Endothelial cell of umbilical vein (primary cell): ENCODE measurements at regions not wholly inside any gene's neighbourhood (a gene's known extent, or its start where the extent isn't known, plus 50 kb on each side); places are given as distances from the start of the nearest gene placed in this dataset.

Experiments used
- BruUV-seq: library from RNA; stranded (reverse); fragments of 400-500 nt; replicated peaks from 2 replicates; lab custom pipeline; 2021; lab: Mats Ljungman, UMichigan
- CTCF ChIA-PET: fragments of 300-600, 350-600 bp; sonication (Branson Sonifier 250); formaldehyde crosslinking; loops from one replicate; lab custom pipeline; 2021; ENCODE audit warnings: antibody characterized with exemption, inconsistent platforms; lab: Charles Lee
- POLR2A ChIA-PET: fragments of 300-600, 350-600 bp; sonication (Branson Sonifier 250); formaldehyde crosslinking; loops from one replicate; lab custom pipeline; 2021; ENCODE audit warnings: antibody characterized with exemption, inconsistent platforms; lab: Charles Lee
- DNase-seq: peaks from one replicate; pipeline ENCODE4 v3.0.0-alpha.2; 2011; ENCODE audit warnings: low read depth, low spot score
- FAIRE-seq: peaks from 2 replicates; lab custom pipeline; 2011; peaks lifted over from hg19 to GRCh38; lab: Jason Lieb, UNC
- H2AFZ ChIP-seq: 2 replicates; pipeline ENCODE4 v1.6.0; 2012; ENCODE audit warnings: low read depth, low read length, control low read depth, inconsistent platforms
- H3K27ac ChIP-seq: 2 replicates; pipeline ENCODE4 v1.5.1; 2011; ENCODE audit warnings: low read depth, mild to moderate bottlenecking, control low read depth, low read length, moderate library complexity; ENCODE audit not compliant: insufficient read depth
- H3K27me3 ChIP-seq, 2 experiments: 2 replicates each; pipeline versions ENCODE4 v1.6.0 to v1.6.1; 2011; ENCODE audit warnings: low read length in 2 of 2, mixed read lengths in 1 of 2; ENCODE audit not compliant: control insufficient read depth in 2 of 2, insufficient read depth in 2 of 2
- H3K36me3 ChIP-seq, 2 experiments: 2 replicates in 1 of 2; 3 replicates in 1 of 2; pipeline ENCODE4 v1.5.1; 2011; ENCODE audit warnings: low read length in 2 of 2, mild to moderate bottlenecking in 1 of 2, moderate library complexity in 1 of 2; ENCODE audit not compliant: control insufficient read depth in 2 of 2, insufficient read depth in 2 of 2; ENCODE audit errors: extremely low read depth in 1 of 2
- H3K4me1 ChIP-seq: 3 replicates; pipeline ENCODE4 v1.5.1; 2011; ENCODE audit warnings: mild to moderate bottlenecking, low read length; ENCODE audit not compliant: control insufficient read depth, insufficient read depth; ENCODE audit errors: extremely low read depth
- H3K4me2 ChIP-seq: 2 replicates; pipeline ENCODE4 v1.6.1; 2011; ENCODE audit warnings: low read length, control low read depth, mixed read lengths; ENCODE audit not compliant: insufficient read depth
- H3K4me3 ChIP-seq, 3 experiments: fragments of 200-600 bp in 1 of 3; sonication (generic), shearing (Covaris generic) in 1 of 3; replicated peaks in 1 of 3; 2 replicates each; pipeline ENCODE4 v1.5.1; 2011 to 2016; ENCODE audit warnings: control low read depth in 3 of 3, low read length in 3 of 3, mild to moderate bottlenecking in 2 of 3, inconsistent platforms in 1 of 3, low read depth in 1 of 3, moderate library complexity in 1 of 3; ENCODE audit not compliant: insufficient read depth in 1 of 3
- H3K79me2 ChIP-seq: 2 replicates; pipeline ENCODE4 v1.6.0; 2012; ENCODE audit warnings: low read length, inconsistent platforms; ENCODE audit not compliant: control insufficient read depth, insufficient read depth
- H3K9ac ChIP-seq: replicated peaks from 2 replicates; pipeline ENCODE3; 2011; ENCODE audit warnings: low read length, control low read depth; ENCODE audit not compliant: insufficient read depth; ENCODE audit errors: extremely low read depth
- H3K9me1 ChIP-seq: replicated peaks from 3 replicates; pipeline ENCODE4 v1.6.0; 2011; ENCODE audit warnings: mild to moderate bottlenecking, low read length; ENCODE audit not compliant: control insufficient read depth, insufficient read depth; ENCODE audit errors: extremely low read depth
- H3K9me3 ChIP-seq: replicated peaks from 2 replicates; pipeline ENCODE4 v1.5.1; 2012; ENCODE audit warnings: low read length, inconsistent platforms; ENCODE audit not compliant: control insufficient read depth, insufficient read depth
- H4K20me1 ChIP-seq: replicated peaks from 2 replicates; pipeline ENCODE3; 2011; ENCODE audit warnings: mild to moderate bottlenecking, low read length; ENCODE audit not compliant: control insufficient read depth, insufficient read depth; ENCODE audit errors: extremely low read depth
- EZH2 ChIP-seq: IDR thresholded peaks from 2 replicates; pipeline ENCODE4 v1.6.1; 2012; ENCODE audit warnings: borderline replicate concordance, low read depth, mild to moderate bottlenecking, moderate library complexity, low read length, inconsistent platforms; ENCODE audit not compliant: severe bottlenecking
- FOS ChIP-seq: IDR thresholded peaks from 2 replicates; pipeline ENCODE4 v1.6.1; 2011; ENCODE audit warnings: mild to moderate bottlenecking, low read length, moderate library complexity, borderline replicate concordance; ENCODE audit not compliant: insufficient read depth
- GATA2 ChIP-seq: IDR thresholded peaks from 2 replicates; pipeline ENCODE4 v1.7.0; 2011; ENCODE audit warnings: low read depth, mild to moderate bottlenecking, moderate library complexity, mixed read lengths, low read length; ENCODE audit not compliant: insufficient read length, insufficient read depth
- JUN ChIP-seq: IDR thresholded peaks from 2 replicates; pipeline ENCODE4 v1.6.1; 2011; ENCODE audit warnings: borderline replicate concordance, low read depth; ENCODE audit not compliant: insufficient read length, insufficient read depth
- MYC ChIP-seq: IDR thresholded peaks from one replicate; pipeline ENCODE4 v1.6.1; 2011; ENCODE audit warnings: mild to moderate bottlenecking, low read depth, low read length
- POLR2A ChIP-seq: IDR thresholded peaks from 2 replicates; pipeline ENCODE4 v1.6.1; 2012; ENCODE audit warnings: low read depth, mild to moderate bottlenecking, control low read depth, low read length
- POLR2AphosphoS5 ChIP-seq: IDR thresholded peaks from 2 replicates; pipeline ENCODE4 v1.6.1; 2012; ENCODE audit warnings: low read depth, mild to moderate bottlenecking, control low read depth, low read length, moderate library complexity; ENCODE audit not compliant: insufficient read depth
- dilution Hi-C: fragments of 300-500 bp; cut with MboI; formaldehyde crosslinking; loops from one replicate; pipeline ENCODE4 v1.15.0; 2019; ENCODE audit warnings: low sequenced_read_pairs; ENCODE audit not compliant: extremely low pct_ligation_motif_present
- intact Hi-C: fragments of 100-400 bp; cut with micrococcal nuclease; formaldehyde crosslinking; loops from one replicate; pipeline ENCODE4 v1.10.0; 2022
- TF ChIP-seq, protein P1 (sequence below), 2 donors: IDR thresholded peaks; 1 replicate in 1 of 2; 2 replicates in 1 of 2; pipeline ENCODE4 v1.5.1; 2011; ENCODE audit warnings: low read length in 2 of 2, mild to moderate bottlenecking in 2 of 2, moderate library complexity in 2 of 2, control low read depth in 1 of 2, inconsistent platforms in 1 of 2, low read depth in 1 of 2; ENCODE audit not compliant: insufficient read depth in 1 of 2; ENCODE audit errors: extremely low read depth in 1 of 2
- TF ChIP-seq, protein P2 (sequence below): IDR thresholded peaks from 2 replicates; pipeline ENCODE4 v1.6.1; 2011; ENCODE audit not compliant: insufficient read depth, insufficient read length

DNA sequence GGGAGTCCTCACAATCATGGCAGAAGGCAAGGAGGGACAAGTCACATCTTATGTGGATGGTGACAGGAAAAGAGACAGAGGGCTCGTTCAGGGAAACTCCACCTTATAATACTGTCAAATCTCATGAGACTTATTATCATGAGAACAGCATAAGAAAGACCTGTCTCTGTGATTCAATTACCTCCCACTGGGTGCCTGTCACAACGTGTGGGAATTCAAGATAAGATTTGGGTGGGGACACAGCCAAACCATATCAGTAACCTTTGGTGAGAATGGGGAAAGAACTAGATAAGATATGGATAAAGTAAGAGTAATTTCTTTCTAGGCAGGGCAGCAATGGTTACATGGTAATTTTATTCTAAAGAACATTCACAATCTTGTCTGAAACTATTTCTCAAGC, 344.9 kb upstream of the KLF12 start:
- dilution Hi-C loops (no loop called here), intact Hi-C loops (no loop called here)
- no peaks in the 10 kb centered on the region for H3K9me3 ChIP-seq
- H3K4me2 ChIP-seq = no peak overlapping the region
- ChIA-PET POLR2A (no interaction called here), CTCF (no interaction called here)
- no peak for DNase-seq
- H3K36me3 ChIP-seq = no peaks in the 10 kb centered on the region
- H3K9me1 ChIP-seq = no peaks in the 10 kb centered on the region
- BruUV-seq = no TSS peak
- no peak for TF ChIP-seq POLR2AphosphoS5
- no peak for TF ChIP-seq POLR2A
- TF ChIP-seq, protein P1, sequence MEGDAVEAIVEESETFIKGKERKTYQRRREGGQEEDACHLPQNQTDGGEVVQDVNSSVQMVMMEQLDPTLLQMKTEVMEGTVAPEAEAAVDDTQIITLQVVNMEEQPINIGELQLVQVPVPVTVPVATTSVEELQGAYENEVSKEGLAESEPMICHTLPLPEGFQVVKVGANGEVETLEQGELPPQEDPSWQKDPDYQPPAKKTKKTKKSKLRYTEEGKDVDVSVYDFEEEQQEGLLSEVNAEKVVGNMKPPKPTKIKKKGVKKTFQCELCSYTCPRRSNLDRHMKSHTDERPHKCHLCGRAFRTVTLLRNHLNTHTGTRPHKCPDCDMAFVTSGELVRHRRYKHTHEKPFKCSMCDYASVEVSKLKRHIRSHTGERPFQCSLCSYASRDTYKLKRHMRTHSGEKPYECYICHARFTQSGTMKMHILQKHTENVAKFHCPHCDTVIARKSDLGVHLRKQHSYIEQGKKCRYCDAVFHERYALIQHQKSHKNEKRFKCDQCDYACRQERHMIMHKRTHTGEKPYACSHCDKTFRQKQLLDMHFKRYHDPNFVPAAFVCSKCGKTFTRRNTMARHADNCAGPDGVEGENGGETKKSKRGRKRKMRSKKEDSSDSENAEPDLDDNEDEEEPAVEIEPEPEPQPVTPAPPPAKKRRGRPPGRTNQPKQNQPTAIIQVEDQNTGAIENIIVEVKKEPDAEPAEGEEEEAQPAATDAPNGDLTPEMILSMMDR (IDR thresholded peaks at IDR 0.05; ENCODE audit: extremely low read depth in 1 of 2, insufficient read depth in 1 of 2, low read depth in 1 of 2, low read length in 2 of 2) = no peak
- TF ChIP-seq GATA2 = no peak
- TF ChIP-seq MYC = no peak
- TF ChIP-seq FOS = no peak
- TF ChIP-seq, protein P2, sequence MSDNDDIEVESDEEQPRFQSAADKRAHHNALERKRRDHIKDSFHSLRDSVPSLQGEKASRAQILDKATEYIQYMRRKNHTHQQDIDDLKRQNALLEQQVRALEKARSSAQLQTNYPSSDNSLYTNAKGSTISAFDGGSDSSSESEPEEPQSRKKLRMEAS = no peak
- no peak for TF ChIP-seq EZH2
- no peak for TF ChIP-seq JUN
- no peak overlapping the region for H3K27ac ChIP-seq
- no peak for FAIRE-seq
- no peaks in the 10 kb centered on the region for H3K79me2 ChIP-seq
- H4K20me1 ChIP-seq = no peaks in the 10 kb centered on the region
- no peak overlapping the region for H3K4me3 ChIP-seq
- no peak overlapping the region for H2AFZ ChIP-seq
- no peaks in the 10 kb centered on the region for H3K27me3 ChIP-seq
- H3K4me1 ChIP-seq = no peaks in the 10 kb centered on the region
- no peak overlapping the region for H3K9ac ChIP-seq
